ENCODE measurements at regions not wholly inside any gene's neighbourhood (a gene's known extent, or its start where the extent isn't known, plus 50 kb on each side); places are given as distances from the start of the nearest gene placed in this dataset.

DNA sequence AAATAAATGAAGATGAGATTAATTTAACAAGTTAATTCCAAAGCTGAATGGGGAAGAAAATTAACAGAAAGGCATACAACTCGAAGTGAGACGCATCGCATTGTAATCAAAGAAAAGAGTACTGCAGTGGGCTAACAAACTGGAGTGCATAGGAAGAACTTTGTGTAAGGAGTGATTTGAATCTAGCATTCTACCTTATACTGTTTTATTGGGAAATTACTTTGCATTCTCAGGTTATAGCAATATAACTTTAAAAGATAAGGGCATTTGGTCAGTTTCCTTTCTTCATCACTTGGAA lies 124.5 kb upstream of the TLE4 start:
- H2BK15ac ChIP-seq (ENCODE audit: low read length) = no peak overlapping the region
- no peak overlapping the region for H3K23ac ChIP-seq (ENCODE audit: insufficient read length)
- no peak overlapping the region for H2BK120ac ChIP-seq (replicated peaks; ENCODE audit: low read depth, low read length)
- no peak overlapping the region for H3K18ac ChIP-seq (ENCODE audit: extremely low read depth, low read length)
- no peaks in the 10 kb centered on the region; a peak in 1 of 4 replicates for H3K9me3 ChIP-seq (ENCODE audit: insufficient read depth in 2 of 2, low read depth in 1 of 2, low read length in 1 of 2)
- no peak overlapping the region for H3K9ac ChIP-seq (replicated peaks in 1 of 4; ENCODE audit: extremely low read depth in 1 of 4, low read depth in 3 of 4, low read length in 3 of 4)
- H4K5ac ChIP-seq (ENCODE audit: insufficient read length, low read depth, low read length) = no peak overlapping the region
- H3K79me2 ChIP-seq (ENCODE audit: control insufficient read depth in 1 of 2, insufficient read depth in 2 of 2, low read length in 2 of 2) = no peaks in the 10 kb centered on the region
- H3K79me1 ChIP-seq (ENCODE audit: low read depth, low read length) = no peaks in the 10 kb centered on the region
- no peaks in the 10 kb centered on the region for H3K27me3 ChIP-seq (replicated peaks in 1 of 4; ENCODE audit: control insufficient read depth in 3 of 4, extremely low read depth in 1 of 4, insufficient read depth in 3 of 4, low read length in 3 of 4)
- ChIA-PET POLR2A (ENCODE audit: partially characterized antibody) (no interaction called here), CTCF (ENCODE audit: partially characterized antibody) (interaction anchor here (0.9 kb wide), 1 partner anchor 15 kb away, joined by 3 read pairs; no protein-coding TSS in a partner anchor)
- no peaks in the 10 kb centered on the region for H3K4me1 ChIP-seq (replicated peaks in 1 of 4; ENCODE audit: control insufficient read depth in 3 of 4, insufficient read depth in 4 of 4, low read length in 3 of 4)
- no peak overlapping the region for H4K91ac ChIP-seq (replicated peaks; ENCODE audit: insufficient read length, low read length)
- TF ChIP-seq KDM4A (IDR thresholded peaks at IDR 0.05; ENCODE audit: low read depth, low read length, severe bottlenecking) (no peak), EZH2 (IDR thresholded peaks at IDR 0.05; ENCODE audit: low read depth, low read length, severe bottlenecking) (no peak), KDM5A (IDR thresholded peaks at IDR 0.05; ENCODE audit: low read length) (no peak), SP2 (IDR thresholded peaks at IDR 0.05; ENCODE audit: low read length) (no peak), SIRT6 (IDR thresholded peaks at IDR 0.05; ENCODE audit: low read length) (no peak), TAF1 (IDR thresholded peaks at IDR 0.05; ENCODE audit: low read depth, low read length) (no peak), SAP30 (IDR thresholded peaks at IDR 0.05; ENCODE audit: insufficient read depth, insufficient replicate concordance, low read length) (no peak), MAX (IDR thresholded peaks at IDR 0.05) (no peak), USF2 (IDR thresholded peaks at IDR 0.05; ENCODE audit: low read length) (no peak), SUZ12 (IDR thresholded peaks at IDR 0.05; ENCODE audit: low read length) (no peak)
- TF ChIP-seq, protein P1, sequence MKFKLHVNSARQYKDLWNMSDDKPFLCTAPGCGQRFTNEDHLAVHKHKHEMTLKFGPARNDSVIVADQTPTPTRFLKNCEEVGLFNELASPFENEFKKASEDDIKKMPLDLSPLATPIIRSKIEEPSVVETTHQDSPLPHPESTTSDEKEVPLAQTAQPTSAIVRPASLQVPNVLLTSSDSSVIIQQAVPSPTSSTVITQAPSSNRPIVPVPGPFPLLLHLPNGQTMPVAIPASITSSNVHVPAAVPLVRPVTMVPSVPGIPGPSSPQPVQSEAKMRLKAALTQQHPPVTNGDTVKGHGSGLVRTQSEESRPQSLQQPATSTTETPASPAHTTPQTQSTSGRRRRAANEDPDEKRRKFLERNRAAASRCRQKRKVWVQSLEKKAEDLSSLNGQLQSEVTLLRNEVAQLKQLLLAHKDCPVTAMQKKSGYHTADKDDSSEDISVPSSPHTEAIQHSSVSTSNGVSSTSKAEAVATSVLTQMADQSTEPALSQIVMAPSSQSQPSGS (IDR thresholded peaks at IDR 0.05; ENCODE audit: low read length) = no peak
- no peak overlapping the region for H3K4ac ChIP-seq (replicated peaks; ENCODE audit: insufficient read length, low read depth, low read length)
- FAIRE-seq (no peak), DNase-seq (ENCODE audit: low read depth in 1 of 2, low spot score in 2 of 2) (no peak)
- H2BK20ac ChIP-seq (ENCODE audit: low read length) = no peak overlapping the region
- WGBS, 2 experiments (ENCODE audit: extremely low coverage in 1 of 2, insufficient coverage in 1 of 2, insufficient read length in 1 of 2, insufficient replicate concordance in 2 of 2, low coverage in 1 of 2, low lambda C conversion rate in 2 of 2, missing lambda C conversion rate in 1 of 2) = 92% methylated on average over 3 of the region's 3 CpGs; no CpG with 5 or more reads in 1 of the 2 experiments
- no peak overlapping the region for H4K8ac ChIP-seq (ENCODE audit: extremely low read depth, insufficient read depth, low read length)
- H2BK5ac ChIP-seq (ENCODE audit: low read depth, low read length) = no peak overlapping the region
- H3K56ac ChIP-seq (replicated peaks; ENCODE audit: insufficient read length, low read depth, low read length) = no peak overlapping the region
- no peak overlapping the region for H3K14ac ChIP-seq (ENCODE audit: insufficient read length)
- H3K4me2 ChIP-seq (ENCODE audit: insufficient read depth in 1 of 2, low read depth in 2 of 2, low read length in 2 of 2) = no peak overlapping the region
- H4K20me1 ChIP-seq (replicated peaks in 1 of 2; ENCODE audit: control insufficient read depth in 1 of 2, insufficient read depth in 2 of 2, low read length in 2 of 2) = no peaks in the 10 kb centered on the region
- no peak overlapping the region for H3K4me3 ChIP-seq (ENCODE audit: extremely low read depth in 1 of 4, insufficient read depth in 2 of 4, low read depth in 3 of 4, low read length in 4 of 4)
- no peak overlapping the region for H2AK5ac ChIP-seq (ENCODE audit: low read depth, low read length)
- no peak overlapping the region for H3K27ac ChIP-seq (ENCODE audit: low read depth, low read length)
- H2AFZ ChIP-seq (ENCODE audit: low read length) = no peak overlapping the region
- no peak overlapping the region for H2BK12ac ChIP-seq (ENCODE audit: low read depth, low read length)
- H3K36me3 ChIP-seq (ENCODE audit: control insufficient read depth in 2 of 4, insufficient read depth in 4 of 4, low read length in 3 of 4) = no peaks in the 10 kb centered on the region
- H3K23me2 ChIP-seq (ENCODE audit: low read depth, low read length) = no peaks in the 10 kb centered on the region
